Uterus (tissue), 3 donors: ENCODE measurements at regions not wholly inside any gene's neighbourhood (a gene's known extent, or its start where the extent isn't known, plus 50 kb on each side); places are given as distances from the start of the nearest gene placed in this dataset.

Source experiments
- DNase-seq, 2 donors: peaks; one replicate each; pipeline ENCODE4 v3.0.0-alpha.2; 2019 to 2020
- H3K27ac ChIP-seq, 2 donors: fragments of 200-600 bp; sonication (generic); 1 replicate in 1 of 2; 2 replicates in 1 of 2; pipeline ENCODE4 v1.5.1; 2016 to 2018
- H3K27me3 ChIP-seq, 2 donors: fragments of 200-600 bp; sonication (generic); one replicate each; pipeline ENCODE4 v1.5.1; 2018 to 2019; ENCODE audit warnings: control low read depth in 1 of 2
- H3K36me3 ChIP-seq, 2 donors: fragments of 200-600 bp; sonication (generic); one replicate each; pipeline ENCODE4 v1.5.1; 2019; ENCODE audit warnings: control low read depth in 1 of 2
- H3K4me1 ChIP-seq, 2 donors: fragments of 200-600 bp; sonication (generic); one replicate each; pipeline ENCODE4 v1.5.1; 2018 to 2019; ENCODE audit warnings: control low read depth in 1 of 2
- H3K4me3 ChIP-seq, 2 donors: fragments of 200-600 bp; sonication (generic); 1 replicate in 1 of 2; 2 replicates in 1 of 2; pipeline ENCODE4 v1.5.1; 2018 to 2019; ENCODE audit warnings: mild to moderate bottlenecking in 1 of 2
- H3K9me3 ChIP-seq, 2 donors: fragments of 200-600 bp; sonication (generic); one replicate each; pipeline ENCODE4 v1.5.1; 2019; ENCODE audit warnings: control low read depth in 1 of 2
- POLR2A ChIP-seq, 2 donors: fragments of 450-650 bp; IDR thresholded peaks; one replicate each; pipeline ENCODE4 v1.6.1; 2016; ENCODE audit warnings: antibody characterized with exemption in 2 of 2, mild to moderate bottlenecking in 1 of 2, moderate library complexity in 1 of 2
- intact Hi-C: fragments of 100-400 bp; cut with DNase I; formaldehyde crosslinking; loops from one replicate; pipeline ENCODE4 v1.15.1; 2023; ENCODE audit warnings: low total_unique reads
- TF ChIP-seq, protein P1 (sequence below), 4 experiments: fragments of 200-600 bp in 2 of 4; fragments of 450-650 bp in 2 of 4; sonication (generic) in 2 of 4; IDR thresholded peaks; one replicate each; pipeline ENCODE4 v1.5.1; 2016 to 2019; ENCODE audit warnings: antibody characterized with exemption in 4 of 4, mild to moderate bottlenecking in 2 of 4, moderate library complexity in 1 of 4
- donor health status: DM: yes; HTN: yes; CAD: no.

DNA sequence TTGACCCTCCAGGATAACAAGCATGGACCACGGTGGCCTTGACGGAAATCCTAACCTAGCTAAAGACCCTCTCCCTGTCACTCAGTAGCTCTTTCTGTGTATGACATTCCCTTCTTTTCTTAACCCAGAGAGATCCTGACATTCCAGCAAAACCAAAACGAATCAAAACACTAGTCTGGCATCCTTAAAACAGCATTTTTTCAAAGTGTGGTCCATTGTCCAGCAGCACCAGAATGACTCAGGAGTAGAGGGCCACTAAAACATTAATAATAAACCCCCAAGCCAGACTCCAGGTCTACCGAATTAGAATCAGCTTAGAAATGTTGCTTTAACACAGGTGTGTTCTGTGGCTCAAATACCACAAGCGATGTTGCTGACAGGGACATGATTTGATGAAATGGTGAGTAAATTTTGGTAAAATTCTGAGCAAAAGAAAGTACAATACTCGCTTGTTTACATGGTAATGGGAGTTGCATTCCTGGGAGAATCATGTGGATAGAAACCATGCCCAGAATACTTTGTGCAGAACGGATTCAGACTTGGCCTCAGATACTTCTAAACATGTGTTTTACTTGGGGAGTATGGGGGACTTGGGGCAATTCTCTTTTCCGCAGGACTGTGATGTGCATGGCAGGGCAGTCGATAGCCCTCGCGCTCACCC is 174.2 kb upstream of the KCNG1 start:
- Histone ChIP-seq H3K36me3 (no peaks in the 10 kb centered on the region), H3K4me3 (no peak overlapping the region), H3K27ac (no peak overlapping the region), H3K27me3 (no peaks in the 10 kb centered on the region), H3K9me3 (no peaks in the 10 kb centered on the region), H3K4me1 (no peaks in the 10 kb centered on the region)
- DNase-seq, result no peak
- TF ChIP-seq, protein P1, sequence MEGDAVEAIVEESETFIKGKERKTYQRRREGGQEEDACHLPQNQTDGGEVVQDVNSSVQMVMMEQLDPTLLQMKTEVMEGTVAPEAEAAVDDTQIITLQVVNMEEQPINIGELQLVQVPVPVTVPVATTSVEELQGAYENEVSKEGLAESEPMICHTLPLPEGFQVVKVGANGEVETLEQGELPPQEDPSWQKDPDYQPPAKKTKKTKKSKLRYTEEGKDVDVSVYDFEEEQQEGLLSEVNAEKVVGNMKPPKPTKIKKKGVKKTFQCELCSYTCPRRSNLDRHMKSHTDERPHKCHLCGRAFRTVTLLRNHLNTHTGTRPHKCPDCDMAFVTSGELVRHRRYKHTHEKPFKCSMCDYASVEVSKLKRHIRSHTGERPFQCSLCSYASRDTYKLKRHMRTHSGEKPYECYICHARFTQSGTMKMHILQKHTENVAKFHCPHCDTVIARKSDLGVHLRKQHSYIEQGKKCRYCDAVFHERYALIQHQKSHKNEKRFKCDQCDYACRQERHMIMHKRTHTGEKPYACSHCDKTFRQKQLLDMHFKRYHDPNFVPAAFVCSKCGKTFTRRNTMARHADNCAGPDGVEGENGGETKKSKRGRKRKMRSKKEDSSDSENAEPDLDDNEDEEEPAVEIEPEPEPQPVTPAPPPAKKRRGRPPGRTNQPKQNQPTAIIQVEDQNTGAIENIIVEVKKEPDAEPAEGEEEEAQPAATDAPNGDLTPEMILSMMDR (IDR thresholded peaks at IDR 0.05), result no peak
- no peak for TF ChIP-seq POLR2A (IDR thresholded peaks at IDR 0.05)
- intact Hi-C loops, result no loop called here

DNA sequence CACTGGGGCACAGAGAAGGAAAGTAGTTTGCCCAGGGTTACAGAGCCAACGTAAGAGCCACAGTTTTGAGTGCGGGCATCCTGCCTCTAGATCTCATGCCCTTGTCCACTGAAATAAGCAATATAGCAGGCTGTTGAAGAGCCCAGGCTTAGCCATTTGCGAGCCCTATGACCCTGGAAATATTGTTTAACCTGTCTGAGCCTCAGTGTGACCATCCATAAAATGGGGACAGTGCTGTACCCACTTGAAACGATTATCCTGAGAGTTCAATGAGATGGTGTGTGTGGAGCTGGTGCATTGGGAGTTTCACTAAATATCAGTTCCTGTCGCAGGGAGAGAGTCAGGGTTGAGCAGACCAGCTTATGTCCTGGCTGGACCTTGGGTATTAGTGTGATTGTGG is 173.1 kb upstream of the KCNG1 start:
- no peaks in the 10 kb centered on the region for H3K27me3 ChIP-seq
- no peak for DNase-seq
- no peaks in the 10 kb centered on the region for H3K9me3 ChIP-seq
- no peaks in the 10 kb centered on the region for H3K36me3 ChIP-seq
- intact Hi-C loops, result no loop called here
- TF ChIP-seq POLR2A (IDR thresholded peaks at IDR 0.05), result no peak
- TF ChIP-seq, protein P1 (IDR thresholded peaks at IDR 0.05), result no peak
- H3K4me1 ChIP-seq, result no peaks in the 10 kb centered on the region
- no peak overlapping the region for H3K4me3 ChIP-seq
- no peak overlapping the region for H3K27ac ChIP-seq

DNA sequence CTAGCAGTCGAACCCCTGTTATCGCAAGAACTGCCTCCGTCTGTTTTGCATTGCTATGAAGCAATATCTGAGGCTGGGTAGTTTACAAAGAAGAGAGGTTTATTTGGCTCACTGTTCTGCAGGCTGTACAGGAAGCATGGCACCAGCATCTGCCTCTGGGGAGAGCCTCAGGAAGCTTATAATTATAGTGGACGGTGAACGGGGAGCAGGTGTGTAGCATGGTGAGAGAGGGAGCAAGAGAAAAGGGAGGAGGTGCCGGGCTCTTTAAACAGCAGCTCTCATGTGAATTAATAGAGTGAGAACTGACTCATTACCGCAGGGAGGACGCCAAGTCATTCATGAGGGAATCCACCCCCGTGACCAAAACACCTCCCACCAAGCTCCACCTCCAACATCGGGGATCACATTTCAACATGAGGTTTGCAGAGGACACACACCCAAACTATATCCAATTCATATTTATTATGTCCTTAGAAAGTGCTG is 172.6 kb upstream of the KCNG1 start:
- no peaks in the 10 kb centered on the region for H3K9me3 ChIP-seq

DNA sequence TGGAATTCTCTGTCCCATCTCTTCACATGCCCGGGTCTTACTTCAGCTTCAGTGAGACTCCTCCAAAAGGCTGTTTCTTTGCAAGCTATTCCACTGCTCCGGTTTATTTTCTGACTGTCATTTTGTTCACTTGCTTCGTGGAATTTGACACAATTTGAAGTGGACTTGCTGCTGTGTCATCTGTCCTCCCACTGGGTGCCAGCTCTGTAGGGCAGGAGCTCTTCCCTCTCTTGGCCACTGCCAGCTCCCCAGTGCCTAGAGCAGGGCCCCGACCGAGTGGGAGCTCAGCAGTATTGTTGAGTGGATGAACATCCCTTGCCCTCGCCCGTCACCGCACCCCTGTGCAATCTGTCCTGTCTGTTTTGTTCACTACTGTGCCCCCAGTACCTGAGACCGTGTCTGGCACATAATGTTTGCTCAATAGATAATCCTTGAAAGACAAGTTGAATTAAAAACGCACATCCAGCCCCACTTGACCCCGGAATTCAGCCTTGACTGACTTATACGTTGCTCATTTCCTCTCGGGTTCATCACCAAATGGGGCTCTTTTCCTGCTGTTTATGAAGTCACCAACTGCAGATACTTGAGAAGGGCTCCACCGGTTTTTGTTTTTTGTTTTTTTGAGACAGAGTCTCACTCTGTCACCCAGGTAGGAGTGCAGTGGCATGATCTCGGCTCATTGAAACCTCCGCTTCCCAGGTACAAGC is 170.3 kb upstream of the KCNG1 start:
- Histone ChIP-seq H3K27ac (no peak overlapping the region), H3K27me3 (no peaks in the 10 kb centered on the region), H3K9me3 (no peaks in the 10 kb centered on the region), H3K4me3 (no peak overlapping the region), H3K4me1 (no peaks in the 10 kb centered on the region), H3K36me3 (no peaks in the 10 kb centered on the region)
- TF ChIP-seq POLR2A (IDR thresholded peaks at IDR 0.05), result no peak
- TF ChIP-seq, protein P1 (IDR thresholded peaks at IDR 0.05), result no peak
- intact Hi-C loops, result no loop called here
- no peak for DNase-seq

More for the DNA sequence above, 172.6 kb upstream of the KCNG1 start:
- H3K27ac ChIP-seq, result no peak overlapping the region
- no peak overlapping the region for H3K4me3 ChIP-seq
- no peaks in the 10 kb centered on the region for H3K27me3 ChIP-seq
- H3K36me3 ChIP-seq, result no peaks in the 10 kb centered on the region
- TF ChIP-seq, protein P1 (IDR thresholded peaks at IDR 0.05), result no peak
- TF ChIP-seq POLR2A (IDR thresholded peaks at IDR 0.05), result no peak
- intact Hi-C loops, result no loop called here
- H3K4me1 ChIP-seq, result no peaks in the 10 kb centered on the region
- DNase-seq, result no peak

DNA sequence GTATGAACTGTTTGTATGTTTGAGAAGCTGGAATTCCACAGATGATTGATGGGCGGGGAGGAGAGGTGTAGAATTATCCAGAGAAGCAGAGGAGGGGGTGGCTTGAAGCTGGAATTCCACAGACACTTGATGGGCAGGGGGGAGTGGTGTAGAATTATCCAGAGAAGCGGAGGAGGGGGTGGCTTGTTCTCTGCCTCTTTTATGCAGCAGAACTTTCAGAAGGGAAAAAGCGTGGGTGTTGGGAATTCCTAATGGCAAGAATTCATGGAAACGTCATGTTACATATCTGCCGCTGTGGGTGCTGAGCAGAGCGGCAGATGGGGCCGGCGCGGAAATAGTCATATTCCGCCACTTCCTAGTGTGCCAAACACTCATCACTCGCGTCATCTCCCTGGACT is 167.9 kb upstream of the KCNG1 start:
- Histone ChIP-seq H3K27me3 (no peaks in the 10 kb centered on the region), H3K36me3 (no peaks in the 10 kb centered on the region), H3K9me3 (no peaks in the 10 kb centered on the region), H3K4me3 (no peak overlapping the region), H3K27ac (no peak overlapping the region), H3K4me1 (no peaks in the 10 kb centered on the region)
- no peak for DNase-seq
- intact Hi-C loops, result no loop called here
- no peak for TF ChIP-seq POLR2A (IDR thresholded peaks at IDR 0.05)
